ENCODE measurements at regions not wholly inside any gene's neighbourhood (a gene's known extent, or its start where the extent isn't known, plus 50 kb on each side); places are given as distances from the start of the nearest gene placed in this dataset.

- no peak overlapping the region for H2AFZ ChIP-seq (ENCODE audit: low read length)
- TF ChIP-seq SIX5 (IDR thresholded peaks at IDR 0.05; ENCODE audit: low read depth, low read length) = no peak
- TF ChIP-seq BRCA1 (IDR thresholded peaks at IDR 0.05; ENCODE audit: low read depth, low read length) = no peak
- TF ChIP-seq SAP30 (IDR thresholded peaks at IDR 0.05; ENCODE audit: insufficient read depth, insufficient replicate concordance, low read length) = no peak
- TF ChIP-seq KDM4A (IDR thresholded peaks at IDR 0.05; ENCODE audit: low read depth, low read length, severe bottlenecking) = no peak
- TF ChIP-seq MAX (IDR thresholded peaks at IDR 0.05) = no peak
- TF ChIP-seq BACH1 (IDR thresholded peaks at IDR 0.05; ENCODE audit: low read length) = no peak
- no peak for TF ChIP-seq POU5F1 (IDR thresholded peaks at IDR 0.05; ENCODE audit: low read depth, low read length)
- TF ChIP-seq ATF2 (IDR thresholded peaks at IDR 0.05; ENCODE audit: low read length) = no peak
- TF ChIP-seq RFX5 (IDR thresholded peaks at IDR 0.05; ENCODE audit: borderline replicate concordance, low read depth, low read length) = no peak
- TF ChIP-seq SUZ12 (IDR thresholded peaks at IDR 0.05; ENCODE audit: low read length) = no peak
Observed at GRCh38 chrX:96394598-96394997, 290.0 kb upstream of the DIAPH2 start.

More at GRCh38 chrX:96394598-96394997, 290.0 kb upstream of the DIAPH2 start:
- no peak overlapping the region for H3K4ac ChIP-seq (replicated peaks; ENCODE audit: insufficient read length, low read depth, low read length)
- H4K91ac ChIP-seq (replicated peaks; ENCODE audit: insufficient read length, low read length) = no peak overlapping the region
- ChIA-PET CTCF (ENCODE audit: partially characterized antibody) (no interaction called here), POLR2A (ENCODE audit: partially characterized antibody) (no interaction called here)
- H3K79me2 ChIP-seq (ENCODE audit: control insufficient read depth in 1 of 2, insufficient read depth in 2 of 2, low read length in 2 of 2) = no peaks in the 10 kb centered on the region
- no peaks in the 10 kb centered on the region for H3K27me3 ChIP-seq (replicated peaks in 1 of 4; ENCODE audit: control insufficient read depth in 3 of 4, extremely low read depth in 1 of 4, insufficient read depth in 3 of 4, low read length in 3 of 4)
- H3K79me1 ChIP-seq (ENCODE audit: low read depth, low read length) = no peaks in the 10 kb centered on the region
- H3K14ac ChIP-seq (ENCODE audit: insufficient read length) = no peak overlapping the region
- H3K56ac ChIP-seq (replicated peaks; ENCODE audit: insufficient read length, low read depth, low read length) = no peak overlapping the region
- no peak overlapping the region for H2BK120ac ChIP-seq (replicated peaks; ENCODE audit: low read depth, low read length)
- no peak overlapping the region for H2BK15ac ChIP-seq (ENCODE audit: low read length)
- H2BK12ac ChIP-seq (ENCODE audit: low read depth, low read length) = no peak overlapping the region
- DNase-seq (ENCODE audit: low read depth in 1 of 2, low spot score in 2 of 2) (no peak), FAIRE-seq (no peak)
- H3K4me1 ChIP-seq (replicated peaks in 1 of 4; ENCODE audit: control insufficient read depth in 3 of 4, insufficient read depth in 4 of 4, low read length in 3 of 4) = no peaks in the 10 kb centered on the region
- WGBS, 2 experiments (ENCODE audit: extremely low coverage in 1 of 2, insufficient coverage in 1 of 2, insufficient read length in 1 of 2, insufficient replicate concordance in 2 of 2, low coverage in 1 of 2, low lambda C conversion rate in 2 of 2, missing lambda C conversion rate in 1 of 2) = 83% methylated on average over 1 of the region's 1 CpG; no CpG with 5 or more reads in 1 of the 2 experiments
- H4K20me1 ChIP-seq (replicated peaks in 1 of 2; ENCODE audit: control insufficient read depth in 1 of 2, insufficient read depth in 2 of 2, low read length in 2 of 2) = no peaks in the 10 kb centered on the region
- H3K23ac ChIP-seq (ENCODE audit: insufficient read length) = no peak overlapping the region
- H3K9me3 ChIP-seq (ENCODE audit: insufficient read depth in 2 of 2, low read depth in 1 of 2, low read length in 1 of 2) = no peaks in the 10 kb centered on the region
- no peaks in the 10 kb centered on the region for H3K36me3 ChIP-seq (ENCODE audit: control insufficient read depth in 2 of 4, insufficient read depth in 4 of 4, low read length in 3 of 4)
- H3K23me2 ChIP-seq (ENCODE audit: low read depth, low read length) = no peaks in the 10 kb centered on the region
- no peak overlapping the region for H3K18ac ChIP-seq (ENCODE audit: extremely low read depth, low read length)
- H3K9ac ChIP-seq (replicated peaks in 1 of 4; ENCODE audit: extremely low read depth in 1 of 4, low read depth in 3 of 4, low read length in 3 of 4) = no peak overlapping the region
- no peak overlapping the region for H3K4me3 ChIP-seq (ENCODE audit: extremely low read depth in 1 of 4, insufficient read depth in 2 of 4, low read depth in 3 of 4, low read length in 4 of 4)
- H2AK5ac ChIP-seq (ENCODE audit: low read depth, low read length) = no peak overlapping the region
- no peak overlapping the region for H2BK20ac ChIP-seq (ENCODE audit: low read length)
- H3K27ac ChIP-seq (ENCODE audit: low read depth, low read length) = no peak overlapping the region
- H4K8ac ChIP-seq (ENCODE audit: extremely low read depth, insufficient read depth, low read length) = no peak overlapping the region
- H2BK5ac ChIP-seq (ENCODE audit: low read depth, low read length) = no peak overlapping the region
- no peak overlapping the region for H3K4me2 ChIP-seq (ENCODE audit: insufficient read depth in 1 of 2, low read depth in 2 of 2, low read length in 2 of 2)
- H4K5ac ChIP-seq (ENCODE audit: insufficient read length, low read depth, low read length) = no peak overlapping the region
